ENCODE measurements at regions not wholly inside any gene's neighbourhood (a gene's known extent, or its start where the extent isn't known, plus 50 kb on each side); places are given as distances from the start of the nearest gene placed in this dataset.
A peak's percentile ranks its signal among the peaks of the same experiment; 100 is the strongest.
"Not testable (repeated sequence)": the region's sequence is repeated elsewhere in the genome, so short reads cannot be mapped to it uniquely, and the experiment has no call there.

DNA sequence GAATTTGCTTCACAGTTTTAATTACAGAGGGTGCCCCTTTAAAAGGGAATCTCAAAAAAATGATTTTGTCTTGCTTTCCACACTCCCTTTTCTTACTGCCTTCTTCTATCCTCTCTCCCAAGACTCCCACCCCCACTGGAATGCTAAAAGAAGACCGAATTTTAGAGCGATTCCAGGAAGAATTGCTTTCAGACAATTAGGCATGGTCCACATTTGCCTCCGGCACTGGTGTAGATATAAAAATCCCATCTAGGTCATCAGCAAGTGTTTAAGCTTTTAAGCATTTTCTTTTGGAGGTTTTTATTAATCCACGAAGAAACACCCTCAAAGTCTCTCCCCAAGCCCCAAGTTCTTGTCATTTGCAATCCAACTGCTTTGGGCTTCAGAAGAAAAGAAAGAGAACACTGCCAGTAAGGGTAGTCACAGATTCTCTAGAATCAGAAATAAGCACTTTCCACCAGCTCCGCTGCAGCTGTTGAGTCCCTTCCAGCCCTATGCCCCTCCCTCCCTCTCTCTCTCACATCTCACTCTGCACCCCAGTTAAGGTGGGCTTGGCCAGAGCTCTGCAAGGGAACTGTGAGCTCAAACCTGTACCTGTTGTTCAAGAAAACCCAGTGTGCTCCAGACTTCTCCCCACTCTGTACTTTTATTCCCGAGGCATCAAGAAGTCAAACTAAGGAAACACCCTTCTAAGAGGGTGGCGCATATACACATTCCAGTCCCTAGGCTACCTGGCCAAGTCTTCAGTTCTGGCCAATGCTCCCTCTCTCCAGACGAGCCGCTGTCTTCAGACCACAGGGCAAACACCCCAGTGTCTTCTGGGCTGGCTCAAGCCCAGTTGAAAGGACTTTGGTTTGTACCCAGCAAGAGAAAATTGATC lies 170.2 kb downstream of the RGS9 start:
- DNase-seq (ENCODE audit: low spot score): no peak

DNA sequence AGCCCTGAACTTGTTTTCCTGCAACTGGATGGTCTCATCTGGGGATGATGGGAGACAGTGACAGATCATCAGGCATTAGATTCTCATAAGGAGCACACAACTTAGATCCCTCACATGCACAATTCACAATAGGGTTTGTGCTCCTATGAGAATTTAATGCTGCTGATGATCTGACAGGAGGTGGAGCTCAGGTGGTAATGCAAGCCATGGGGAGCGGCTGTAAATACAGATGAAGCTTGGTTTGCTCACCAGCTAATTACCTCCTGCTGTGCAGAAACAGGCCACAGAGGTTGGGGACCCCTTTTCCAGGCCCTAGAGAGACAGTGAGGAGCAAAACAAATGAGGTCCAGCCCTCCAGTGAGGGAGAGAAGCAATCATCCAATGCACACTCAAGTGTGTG lies 168.6 kb downstream of the RGS9 start:
- no peak for DNase-seq (ENCODE audit: low spot score)

GRCh38 chr17:65305116-65305515 lies 167.9 kb downstream of the RGS9 start:
- DNase-seq (ENCODE audit: low spot score): no peak

GRCh38 chr17:65301882-65302281 lies 164.7 kb downstream of the RGS9 start:
- DNase-seq (ENCODE audit: low spot score): not testable (repeated sequence)

DNA sequence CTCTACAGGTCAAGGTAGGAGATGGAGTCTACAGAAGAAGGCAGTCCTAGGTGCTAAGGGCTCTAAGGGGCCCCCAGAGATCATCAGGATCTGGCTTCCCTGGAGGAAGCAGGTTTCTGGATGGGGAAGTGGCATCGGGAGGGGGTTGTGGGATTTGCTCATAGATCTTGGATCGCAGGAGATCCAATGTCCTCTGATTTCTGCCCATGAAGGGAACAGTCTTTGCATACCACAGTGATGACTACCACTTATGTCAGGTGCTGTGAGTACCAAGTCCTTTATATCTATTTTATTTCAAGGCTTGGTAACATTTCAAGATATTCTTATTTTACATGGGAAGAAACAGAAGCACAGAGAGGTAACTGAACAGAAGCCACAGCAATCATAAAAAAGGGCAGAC lies 164.0 kb downstream of the RGS9 start:
- DNase-seq (ENCODE audit: low spot score): no peak

GRCh38 chr17:65297916-65298315 lies 160.7 kb downstream of the RGS9 start:
- DNase-seq (ENCODE audit: low spot score): no peak

GRCh38 chr17:65297384-65297783 lies 160.2 kb downstream of the RGS9 start:
- no peak for DNase-seq (ENCODE audit: low spot score)

GRCh38 chr17:65294181-65294719 lies 157.1 kb downstream of the RGS9 start:
- DNase-seq (ENCODE audit: low spot score): peak; percentile 79

DNA sequence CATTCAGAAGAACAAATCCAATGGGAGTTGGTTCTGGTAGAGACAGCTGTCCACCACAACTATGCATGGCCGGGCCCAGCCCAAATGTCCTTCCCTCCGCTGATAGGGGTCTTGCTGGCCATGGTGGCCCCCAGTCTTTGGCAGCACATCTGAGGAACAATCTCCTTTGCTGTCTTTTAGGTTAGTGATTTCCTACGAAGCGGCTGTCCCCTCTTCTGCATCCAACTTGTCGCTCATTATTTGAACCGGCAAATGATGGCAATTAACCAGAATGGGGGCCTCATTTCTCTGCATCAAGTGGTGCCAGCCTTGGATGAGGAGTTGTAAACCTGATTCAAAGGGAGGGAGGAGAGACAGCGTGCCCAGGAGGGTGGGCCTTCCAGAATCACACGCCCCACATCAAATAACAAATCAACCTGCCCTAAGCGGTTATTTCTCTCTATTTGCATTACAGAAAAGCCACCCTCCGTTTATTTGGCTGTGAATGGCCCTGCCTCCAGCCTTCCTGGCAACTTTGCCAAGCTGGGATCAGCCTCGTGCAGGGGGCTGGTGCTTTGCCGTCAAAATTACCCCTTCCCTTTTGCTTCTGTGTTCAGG lies 156.5 kb downstream of the RGS9 start:
- no peak for DNase-seq (ENCODE audit: low spot score)

DNA sequence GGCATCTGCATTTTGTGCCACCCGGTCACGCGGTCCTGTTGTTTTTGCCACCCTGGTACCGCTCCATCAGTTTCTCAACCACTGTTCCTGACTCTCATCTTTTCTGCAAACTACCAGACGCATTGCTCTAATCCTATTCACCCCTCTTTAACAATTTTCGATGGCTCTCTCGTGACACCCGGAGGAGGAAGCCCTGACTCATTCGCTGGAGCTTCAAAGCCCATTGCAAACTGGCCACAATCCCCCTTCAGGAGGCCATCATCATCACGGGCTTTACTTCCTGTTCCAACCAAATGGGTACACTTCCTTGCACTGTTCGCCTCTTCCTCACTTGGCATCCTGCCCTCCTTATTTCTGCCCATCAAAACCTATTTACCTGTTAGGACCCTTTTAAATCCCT lies 155.3 kb downstream of the RGS9 start:
- DNase-seq (ENCODE audit: low spot score): no peak

- DNase-seq (ENCODE audit: low spot score): not testable (repeated sequence)
Observed at GRCh38 chr17:65291301-65291700, 154.1 kb downstream of the RGS9 start.

DNA sequence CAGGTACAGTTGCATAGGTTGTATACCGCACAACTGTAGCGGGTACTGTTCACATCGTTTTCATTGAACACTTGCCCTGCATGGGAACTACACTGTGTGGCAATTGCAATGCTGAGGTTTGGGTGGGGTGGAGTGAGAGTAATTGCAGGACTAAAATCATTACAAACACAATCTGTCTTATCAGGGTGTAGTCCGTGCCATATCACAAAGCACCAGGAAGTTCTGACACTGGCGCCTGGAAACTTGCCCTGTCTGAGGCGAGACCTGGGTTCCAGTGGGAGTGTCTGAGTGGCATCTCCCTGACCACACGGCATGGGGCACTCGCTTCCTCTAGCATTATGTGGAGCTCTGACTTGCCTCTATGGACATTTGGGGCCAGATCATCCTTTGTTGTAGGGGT lies 153.4 kb downstream of the RGS9 start:
- no peak for DNase-seq (ENCODE audit: low spot score)

DNA sequence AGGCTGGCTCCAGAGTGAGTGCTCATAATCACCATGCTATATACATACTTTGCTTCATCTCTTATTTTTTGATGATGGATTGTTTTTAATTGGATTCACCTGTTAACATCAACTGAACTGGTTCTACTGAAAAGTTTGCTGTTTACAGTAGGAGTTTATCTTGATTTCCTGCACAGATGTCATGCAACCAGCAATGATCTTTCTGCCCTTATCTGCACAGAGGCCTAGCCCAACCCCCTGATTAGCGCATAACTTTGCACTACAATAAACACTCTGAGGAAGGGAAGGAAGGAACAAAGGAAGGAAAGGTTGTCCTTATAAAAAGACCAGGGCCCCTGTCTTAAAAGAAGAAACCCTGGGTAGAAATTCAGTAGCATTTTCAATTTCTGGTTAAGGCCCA lies 152.9 kb downstream of the RGS9 start:
- no peak for DNase-seq (ENCODE audit: low spot score)

DNA sequence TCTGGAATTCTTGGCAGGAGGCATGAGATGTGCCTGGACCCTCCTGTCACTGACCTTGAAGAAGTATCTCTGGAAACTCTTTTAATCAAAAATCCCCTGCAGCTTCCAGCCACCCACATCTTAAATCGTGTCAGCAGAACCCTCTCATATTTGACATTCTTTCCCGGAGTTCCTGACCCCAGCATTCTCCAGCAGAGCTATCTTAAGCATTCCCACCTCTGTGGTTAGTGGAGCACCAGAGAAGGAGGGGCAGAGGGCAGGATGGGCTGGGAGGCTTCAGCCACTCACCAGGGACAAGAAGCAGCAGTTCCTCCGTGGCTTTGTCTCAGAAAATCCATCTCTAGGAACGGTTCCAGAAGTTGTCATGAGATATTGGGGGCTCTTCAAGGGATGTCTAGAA lies 149.9 kb downstream of the RGS9 start:
- no peak for DNase-seq (ENCODE audit: low spot score)

GRCh38 chr17:65283704-65284103 lies 146.5 kb downstream of the RGS9 start:
- no peak for DNase-seq (ENCODE audit: low spot score)

DNA sequence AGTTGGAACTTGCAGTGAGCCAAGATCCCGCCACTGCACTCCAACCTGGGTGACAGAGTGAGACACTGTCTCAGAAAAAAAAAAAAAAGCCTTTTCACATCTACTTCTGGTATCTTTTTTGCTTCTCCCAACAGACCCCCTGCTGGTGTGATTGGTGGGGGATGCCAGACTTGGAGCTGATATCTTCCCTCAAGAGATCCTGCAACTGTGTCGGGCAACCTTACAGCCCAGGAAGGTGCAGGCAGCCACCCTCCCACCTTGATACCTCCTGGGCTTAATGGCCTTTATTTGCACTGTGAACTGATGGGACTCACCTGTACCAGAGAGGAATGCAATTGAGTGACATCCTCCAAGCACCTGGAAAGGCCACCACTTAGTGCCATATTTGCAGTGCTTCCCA lies 142.3 kb downstream of the RGS9 start:
- no peak for DNase-seq (ENCODE audit: low spot score)

- no peak for DNase-seq (ENCODE audit: low spot score)
Observed at GRCh38 chr17:65278820-65279184, 141.6 kb downstream of the RGS9 start.

DNA sequence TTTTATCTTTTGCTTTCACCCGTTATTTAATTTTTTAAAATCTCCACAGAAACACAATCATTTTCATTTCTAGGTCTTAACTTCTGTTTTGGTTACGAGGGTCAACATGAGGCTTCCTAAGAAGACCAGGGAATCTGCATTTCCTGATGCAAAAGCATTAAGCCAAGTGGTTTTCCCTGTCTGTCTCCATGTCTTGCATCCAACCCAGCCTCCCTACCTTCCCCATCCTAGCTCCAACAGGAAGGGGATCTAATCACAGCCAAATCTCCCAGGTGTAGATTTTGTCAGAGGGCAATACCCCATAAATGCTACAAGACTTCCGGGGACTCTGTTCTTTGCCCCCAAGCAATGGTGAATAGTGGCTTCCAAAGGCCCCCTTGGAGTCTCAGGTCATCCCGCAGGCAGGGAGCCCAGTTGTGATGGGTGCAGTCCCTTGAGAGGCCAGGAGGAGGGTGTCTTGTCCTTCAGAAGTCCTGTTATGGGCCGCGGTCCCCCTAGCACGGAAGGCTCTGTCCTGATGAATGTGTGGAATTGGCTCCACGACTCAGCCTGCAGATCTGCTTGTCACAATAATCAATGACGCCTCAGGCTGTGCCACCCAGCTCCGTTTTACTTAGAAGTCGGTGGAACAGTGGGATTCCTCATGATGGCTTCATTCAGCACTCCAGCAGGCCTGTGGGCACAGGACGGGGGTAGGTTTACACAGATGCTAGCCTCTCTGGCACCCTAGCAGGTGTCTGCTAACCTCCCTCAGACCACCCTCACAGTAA lies 141.1 kb downstream of the RGS9 start:
- DNase-seq (ENCODE audit: low spot score): peak; percentile 72

DNA sequence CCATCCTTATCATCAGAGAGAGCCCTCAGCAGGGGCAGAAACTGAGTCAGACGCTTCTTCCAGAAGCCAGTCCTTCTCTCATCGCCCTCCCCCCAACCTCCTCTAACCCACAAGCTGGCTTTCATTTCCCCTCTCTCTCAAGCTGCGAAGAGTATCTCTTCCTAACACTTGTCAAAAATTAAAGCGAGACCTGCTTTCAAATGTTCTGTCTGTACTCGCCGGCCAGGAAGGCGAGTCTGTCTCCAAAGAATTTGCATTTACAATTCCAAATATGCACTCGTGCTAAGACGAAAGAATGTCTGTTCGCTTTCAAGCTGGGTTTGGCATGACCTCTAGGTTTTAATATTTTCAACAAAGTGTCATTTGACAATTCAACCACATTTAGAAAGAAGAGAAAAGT lies 140.4 kb downstream of the RGS9 start:
- DNase-seq (ENCODE audit: low spot score): no peak
